Amygdala (tissue), 56 donors: ENCODE measurements at regions not wholly inside any gene's neighbourhood (a gene's known extent, or its start where the extent isn't known, plus 50 kb on each side); places are given as distances from the start of the nearest gene placed in this dataset.

Source experiments
- DNase-seq, 56 donors: peaks; one replicate each; lab custom pipeline; 2025; lab: John Stamatoyannopoulos, UW

DNA sequence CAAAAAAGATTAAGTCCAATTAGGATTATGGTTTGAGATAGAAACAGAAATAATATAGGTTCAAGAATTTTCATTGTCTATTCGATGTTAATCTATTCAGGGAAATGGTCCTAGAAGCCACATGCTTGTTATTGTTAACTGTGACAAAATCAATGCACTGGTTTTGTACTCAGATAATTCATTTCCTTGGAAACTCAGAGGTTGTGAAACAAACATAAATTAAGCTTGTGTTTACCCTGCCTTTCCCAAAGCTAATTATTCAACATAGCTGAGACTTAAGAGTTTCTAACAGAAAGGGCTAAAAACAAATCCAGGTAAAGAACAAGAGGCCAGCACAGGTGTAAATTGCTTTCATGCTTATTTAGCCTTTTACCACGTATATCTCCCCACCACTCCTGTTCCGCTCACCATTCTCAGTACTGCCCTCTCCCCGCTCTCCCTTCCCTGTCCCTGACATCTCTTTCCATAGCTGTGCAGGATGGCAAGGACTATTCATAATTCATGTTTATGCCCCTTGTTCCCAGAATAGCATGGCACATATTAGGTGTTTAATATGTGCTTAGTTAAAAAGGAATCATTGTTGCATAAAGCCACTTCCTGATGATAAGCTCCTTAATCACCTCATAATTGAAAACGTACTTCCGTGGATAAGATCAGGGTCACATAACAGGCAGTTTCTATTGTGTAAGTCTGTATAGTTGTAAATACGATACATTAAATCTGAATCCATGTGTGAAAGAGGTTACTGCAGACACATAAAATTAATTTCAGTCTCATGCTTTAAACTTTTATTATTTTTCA, 131.8 kb upstream of the USP15 start:
- no peak for DNase-seq

DNA sequence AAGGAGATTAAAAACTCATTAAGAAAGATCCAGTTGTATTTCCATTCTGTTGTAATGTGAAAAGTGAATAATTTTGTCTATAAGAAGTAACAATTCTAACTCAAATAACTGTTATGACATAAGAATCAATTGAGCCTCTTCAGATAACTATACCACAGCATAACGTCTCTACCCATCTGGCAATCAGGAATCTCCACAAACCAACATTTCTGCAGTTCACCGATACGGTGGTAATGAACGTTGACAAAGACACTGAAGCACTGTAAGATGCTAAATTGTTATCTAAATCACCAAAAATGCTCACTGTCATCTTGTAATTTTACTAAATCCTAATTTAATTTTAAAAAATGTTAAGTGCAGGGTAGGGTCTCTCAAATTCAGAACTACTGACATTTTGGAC, 130.9 kb upstream of the USP15 start:
- no peak for DNase-seq

DNA sequence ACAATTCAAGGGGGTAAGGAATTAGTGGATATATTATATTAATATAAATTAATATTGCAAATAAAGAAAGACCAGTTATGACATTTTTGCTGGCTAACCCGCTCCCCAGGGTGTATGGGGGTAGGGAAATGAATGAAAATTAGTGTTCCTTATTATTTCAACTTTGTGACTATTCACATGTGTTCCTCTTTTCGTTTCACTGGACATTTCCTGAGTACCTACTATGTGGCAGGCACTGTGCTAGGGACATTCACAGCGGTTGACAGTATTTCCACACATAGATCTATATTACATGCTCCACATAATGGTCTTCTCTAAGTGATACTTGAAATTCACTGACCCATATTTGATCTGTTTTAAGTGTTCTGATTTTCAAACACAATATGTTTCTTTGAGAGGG, 129.8 kb upstream of the USP15 start:
- DNase-seq, result no peak

DNA sequence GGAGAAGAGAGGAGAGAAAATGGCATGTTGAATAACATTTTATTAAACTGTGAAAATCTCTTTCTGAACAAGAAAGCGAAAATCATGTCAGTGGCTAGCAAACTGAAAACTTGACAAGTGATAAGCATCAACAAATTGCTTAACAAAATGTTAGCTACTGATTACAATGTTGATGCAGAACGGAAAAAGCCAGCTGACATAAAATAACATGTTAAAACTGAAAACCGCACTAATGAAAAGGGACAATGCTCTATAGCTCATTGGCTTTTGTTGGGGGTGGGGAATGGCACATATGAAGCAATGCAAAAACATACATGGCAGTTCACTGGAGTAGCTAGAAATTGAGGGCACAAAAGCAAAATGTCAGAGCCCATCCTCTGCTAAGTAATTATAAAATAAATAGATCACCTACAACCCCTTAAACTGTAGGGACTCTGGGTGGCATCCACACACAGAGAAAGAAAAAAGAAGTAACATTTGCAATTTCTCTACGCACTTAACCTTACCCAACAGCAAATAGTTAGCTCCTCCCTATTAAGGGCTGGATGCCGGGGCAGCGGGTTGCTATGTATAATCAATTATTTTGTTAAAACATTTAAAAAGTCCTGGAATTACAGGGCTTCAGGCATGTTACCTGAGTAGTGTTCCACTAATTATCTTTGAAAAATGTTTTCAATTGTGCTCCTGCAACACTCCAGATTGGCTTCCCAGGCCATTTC, 129.2 kb upstream of the USP15 start:
- DNase-seq, result no peak

DNA sequence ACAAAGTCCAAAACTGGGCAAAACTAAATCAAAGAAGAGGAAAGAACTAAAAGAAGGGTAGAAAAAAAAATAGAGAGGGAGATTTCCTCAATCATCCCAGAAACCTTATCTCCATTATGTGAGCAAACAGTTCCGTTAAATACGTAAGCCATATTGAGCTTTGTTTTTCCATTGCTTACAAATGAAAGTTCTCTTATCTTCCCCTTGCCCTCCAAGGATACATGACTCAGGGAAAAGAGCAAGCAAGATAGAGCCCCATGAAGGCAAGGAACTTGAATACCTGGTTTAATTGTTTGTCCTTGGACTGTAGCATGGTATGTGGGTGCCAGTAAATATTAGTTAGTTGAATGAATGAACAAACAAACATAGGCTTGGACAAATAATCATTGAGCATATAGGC, 126.8 kb upstream of the USP15 start:
- no peak for DNase-seq

DNA sequence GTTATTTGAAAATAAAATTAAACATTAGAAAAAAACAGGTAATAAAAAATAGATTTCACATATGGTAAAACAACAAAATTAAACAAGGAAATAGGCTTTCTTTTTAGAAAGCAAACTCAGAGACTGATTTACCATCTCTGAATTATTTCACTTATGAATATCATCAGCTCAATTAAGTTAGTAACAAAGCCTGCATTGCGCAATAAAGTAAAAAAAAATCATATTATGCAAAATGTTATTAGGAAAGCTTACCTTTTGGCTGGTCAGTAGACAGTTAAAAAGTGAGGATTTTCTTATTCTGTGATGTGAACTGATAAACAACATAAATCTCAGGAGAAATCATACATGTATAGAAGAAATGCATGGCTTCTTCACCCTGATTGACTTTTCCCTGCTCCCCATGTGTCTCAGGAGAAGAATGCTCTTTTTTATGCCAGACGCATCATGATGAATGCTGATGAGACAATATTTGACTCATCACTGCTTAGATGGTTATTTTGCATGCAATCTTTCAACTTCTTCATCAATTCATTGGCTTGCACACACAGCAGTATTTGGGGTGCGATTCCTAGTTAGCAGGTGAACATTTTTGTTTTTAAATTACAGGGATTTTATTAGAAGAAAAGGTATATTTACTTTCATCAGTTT, 124.5 kb upstream of the USP15 start:
- no peak for DNase-seq

DNA sequence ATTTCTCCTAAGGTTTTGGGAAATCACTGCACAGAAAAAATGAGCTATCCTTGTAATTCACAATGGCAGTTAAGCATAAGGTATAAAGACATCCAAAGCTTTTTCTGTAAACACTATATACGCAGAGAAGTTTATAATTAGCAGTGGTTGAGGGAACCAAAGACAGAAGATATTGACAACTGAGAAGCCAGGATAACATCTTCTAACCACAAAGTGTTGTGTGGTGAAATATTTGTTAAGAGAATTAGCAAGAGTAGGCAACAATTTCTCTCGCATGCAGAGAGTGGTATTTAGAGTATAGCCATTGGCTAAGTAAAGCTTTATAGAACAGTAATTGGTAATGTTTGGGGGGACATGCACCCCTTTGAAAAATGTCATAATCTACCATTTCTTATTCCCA, 123.7 kb upstream of the USP15 start:
- no peak for DNase-seq

DNA sequence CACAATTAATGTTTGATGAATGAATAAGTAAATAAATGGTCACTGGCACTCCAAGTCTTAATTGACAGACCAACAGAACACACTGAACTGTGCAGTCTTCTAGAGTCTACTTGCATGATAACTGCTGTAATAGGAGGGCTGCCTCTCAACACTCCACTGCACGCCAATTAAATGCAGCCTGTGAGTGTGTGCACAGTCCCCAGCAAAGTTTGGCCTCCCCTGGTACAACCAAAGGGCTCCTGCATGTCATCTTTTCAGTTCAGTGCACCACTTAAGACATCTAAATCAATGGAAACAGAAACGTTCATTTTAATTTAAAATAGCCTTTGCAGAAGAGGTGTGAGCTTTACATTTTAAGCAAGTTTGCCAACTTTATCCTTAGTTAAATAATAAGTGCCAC, 121.7 kb upstream of the USP15 start:
- peak in 1 of 56 donors; percentile 0 for DNase-seq

DNA sequence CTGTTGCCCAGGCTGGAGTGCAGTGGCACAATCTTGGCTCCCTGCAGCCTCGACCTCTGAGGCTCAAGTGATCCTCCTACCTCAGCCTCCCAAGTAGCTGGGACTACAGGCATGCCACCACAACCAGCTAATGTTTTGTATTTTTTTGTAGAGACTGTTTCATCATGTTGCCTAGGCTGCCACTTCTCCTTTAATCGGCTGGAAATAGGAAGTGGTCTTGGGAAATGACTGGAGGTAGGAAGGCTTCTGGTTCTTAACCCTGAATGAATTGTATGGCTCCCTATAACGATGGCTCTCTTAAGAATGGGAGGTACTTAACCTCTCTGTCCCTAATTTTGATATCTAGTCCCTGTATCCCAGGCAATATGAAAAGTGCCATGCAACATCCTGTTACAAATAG, 113.9 kb upstream of the USP15 start:
- DNase-seq, result no peak

DNA sequence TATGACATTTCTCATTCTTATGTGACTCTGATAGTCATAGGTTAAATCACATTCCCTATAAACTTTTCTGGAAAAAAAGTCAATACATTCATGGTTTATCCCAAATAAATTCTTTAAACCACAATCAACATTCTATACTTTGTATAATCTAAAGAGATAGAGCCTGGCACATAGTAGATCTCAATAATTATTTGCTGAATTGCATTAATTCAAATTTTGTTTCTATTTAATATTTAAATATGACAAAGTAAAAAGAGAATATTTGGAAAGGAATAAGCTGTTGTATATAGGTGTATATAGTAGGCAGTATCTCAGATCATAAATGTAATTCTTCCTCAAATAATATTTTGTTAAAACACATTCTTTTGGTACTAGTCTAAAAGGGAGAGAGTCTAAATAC, 102.2 kb upstream of the USP15 start:
- DNase-seq, result no peak

DNA sequence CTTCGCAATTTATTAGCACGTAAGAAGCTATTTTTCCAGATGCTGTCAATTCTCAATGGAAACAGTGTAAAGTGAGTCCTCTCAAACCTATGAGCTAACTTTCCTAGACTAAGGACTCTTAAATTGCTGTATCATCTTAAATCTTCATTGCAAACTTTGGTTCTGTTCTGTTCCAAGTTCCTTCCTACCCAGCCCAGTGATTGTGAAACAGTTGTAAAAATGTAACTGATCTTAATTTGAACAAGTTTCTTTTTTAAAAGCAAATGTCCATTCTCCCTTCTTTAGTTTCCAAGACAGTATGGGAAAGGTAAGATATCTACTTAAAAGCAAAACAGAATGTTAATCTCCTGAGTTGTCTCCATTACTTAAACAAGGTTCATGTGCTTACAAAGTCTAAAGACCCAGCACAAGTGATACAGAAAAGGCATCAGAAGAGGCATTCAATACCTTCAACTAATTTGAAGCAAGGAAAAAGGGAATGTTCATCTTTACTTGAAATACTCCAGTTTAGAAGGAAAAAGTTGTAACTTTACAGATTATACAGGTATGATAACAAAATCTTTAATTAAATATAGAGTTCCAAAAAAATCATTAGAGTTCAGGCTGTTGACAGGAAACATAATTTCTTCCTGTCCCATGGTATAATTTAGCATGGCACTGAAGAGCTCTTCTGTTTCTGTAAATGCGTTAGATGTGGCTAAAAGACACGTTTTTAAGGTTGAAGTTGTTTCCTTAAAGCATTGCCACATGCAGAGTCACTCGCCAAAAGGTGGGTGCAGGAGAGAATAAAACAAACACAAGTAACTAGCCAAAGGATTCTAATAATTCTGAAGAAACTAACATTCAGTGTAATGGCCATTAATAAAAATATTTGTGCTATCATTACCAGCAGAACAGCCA, 101.5 kb upstream of the USP15 start:
- no peak for DNase-seq

DNA sequence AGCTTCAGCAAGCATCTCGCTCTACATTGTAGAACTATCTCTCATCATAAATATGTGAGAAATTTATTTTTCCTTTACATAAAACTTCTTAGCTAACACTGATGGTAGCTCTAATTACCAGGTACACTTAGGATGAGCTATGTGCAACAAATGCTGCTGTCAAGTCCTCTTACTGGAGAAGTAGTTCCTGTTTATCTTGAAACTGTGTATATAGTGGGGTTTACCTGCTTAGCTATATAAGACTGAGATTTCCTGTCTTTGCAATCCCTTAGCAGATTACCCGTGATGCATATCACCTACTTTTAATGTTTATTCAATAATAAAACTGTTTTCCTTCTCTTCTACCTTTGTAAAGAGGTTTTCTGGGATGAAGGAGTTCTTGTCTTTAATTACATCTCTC, 98.0 kb upstream of the USP15 start:
- no peak for DNase-seq

DNA sequence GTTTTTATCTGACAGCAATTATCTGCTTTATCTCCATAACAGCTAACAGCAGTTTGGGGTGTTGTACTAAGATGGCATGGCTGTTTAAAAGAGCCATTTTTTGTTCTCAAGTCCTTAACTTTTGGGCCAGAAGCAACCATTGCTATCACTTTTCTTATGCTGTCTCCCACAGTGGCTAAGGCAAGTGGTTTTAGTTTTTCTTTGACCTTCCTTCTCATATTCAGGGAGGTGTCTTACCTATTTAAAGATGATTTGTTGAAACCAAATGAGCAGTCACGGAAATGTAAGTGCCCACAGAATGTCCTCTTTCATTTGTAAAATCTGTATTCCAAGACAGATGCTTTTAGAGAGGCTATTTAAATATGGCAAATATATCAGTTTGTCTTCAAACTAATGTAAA, 96.8 kb upstream of the USP15 start:
- no peak for DNase-seq

DNA sequence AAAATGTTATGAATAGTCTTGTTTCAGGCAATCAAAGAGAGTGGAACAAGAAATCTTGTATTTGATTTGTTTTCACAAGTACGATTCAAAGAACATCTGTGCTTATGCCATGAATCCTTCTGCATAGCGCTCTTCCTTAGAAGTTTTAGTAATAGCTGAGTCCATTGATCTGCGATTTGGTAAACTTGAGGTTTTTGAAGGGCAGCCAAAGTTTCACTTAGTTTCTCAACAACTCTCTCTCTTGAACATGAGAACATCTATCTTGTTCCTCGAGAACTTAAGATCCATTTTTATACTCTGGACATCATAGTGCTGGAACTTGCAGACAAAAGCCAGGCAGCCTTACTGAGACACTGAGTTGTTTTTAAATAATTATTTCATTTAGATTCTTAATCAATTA, 96.2 kb upstream of the USP15 start:
- DNase-seq, result no peak

DNA sequence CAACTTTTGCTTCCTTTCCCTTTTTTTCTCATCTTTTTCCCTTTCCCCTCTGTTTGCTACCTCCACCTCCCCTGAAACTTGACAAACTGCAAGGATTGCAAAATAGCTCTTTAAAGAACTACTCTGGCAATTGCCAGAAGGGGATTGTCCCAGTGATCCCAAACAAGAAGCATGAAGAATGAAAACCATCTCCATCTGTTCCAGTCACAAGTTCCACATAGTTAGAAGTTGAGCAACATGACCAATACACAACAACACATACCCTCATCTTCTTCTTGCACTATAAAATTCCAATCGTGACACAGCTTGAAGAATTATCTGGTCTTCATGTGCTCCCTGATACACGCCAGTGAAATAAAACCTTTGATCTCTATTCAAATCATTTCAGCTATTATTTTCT, 93.7 kb upstream of the USP15 start:
- no peak for DNase-seq

DNA sequence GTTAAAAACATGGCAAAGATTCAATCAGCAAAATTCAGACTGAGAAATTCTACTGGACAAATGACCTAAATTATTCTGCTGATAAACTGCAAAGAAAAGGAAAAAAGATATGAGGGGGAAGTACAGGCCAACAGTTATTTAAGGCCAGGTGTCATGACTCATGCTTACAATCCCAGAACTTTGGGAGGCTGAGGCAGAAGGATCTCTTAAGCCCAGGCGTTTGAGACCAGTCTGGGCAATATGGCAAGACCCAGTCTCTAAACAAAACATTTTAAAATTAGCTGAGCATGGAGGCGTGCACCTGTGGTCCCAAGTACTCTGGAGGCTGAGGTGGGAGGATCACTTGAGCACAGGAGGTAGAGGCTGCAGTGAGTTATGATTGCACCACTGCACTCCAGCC, 91.8 kb upstream of the USP15 start:
- no peak for DNase-seq

DNA sequence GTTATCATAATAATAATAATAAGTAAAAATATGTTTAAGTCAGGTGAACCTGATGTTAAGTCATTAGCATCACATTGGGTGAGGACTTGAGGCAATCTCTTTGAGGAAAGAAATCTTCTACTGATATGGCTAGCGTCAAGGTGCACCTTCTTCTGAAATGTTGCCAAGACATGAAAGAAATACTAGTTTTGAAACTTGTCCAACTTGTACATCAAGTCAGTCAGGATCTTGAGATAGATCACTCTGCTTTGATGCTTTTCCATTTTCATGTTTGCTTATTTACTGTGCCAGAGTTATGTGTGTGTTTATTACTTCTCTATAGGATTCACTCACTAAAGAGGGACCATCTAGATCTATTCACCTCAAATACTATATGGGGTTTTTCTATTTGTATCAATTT, 90.0 kb upstream of the USP15 start:
- no peak for DNase-seq

DNA sequence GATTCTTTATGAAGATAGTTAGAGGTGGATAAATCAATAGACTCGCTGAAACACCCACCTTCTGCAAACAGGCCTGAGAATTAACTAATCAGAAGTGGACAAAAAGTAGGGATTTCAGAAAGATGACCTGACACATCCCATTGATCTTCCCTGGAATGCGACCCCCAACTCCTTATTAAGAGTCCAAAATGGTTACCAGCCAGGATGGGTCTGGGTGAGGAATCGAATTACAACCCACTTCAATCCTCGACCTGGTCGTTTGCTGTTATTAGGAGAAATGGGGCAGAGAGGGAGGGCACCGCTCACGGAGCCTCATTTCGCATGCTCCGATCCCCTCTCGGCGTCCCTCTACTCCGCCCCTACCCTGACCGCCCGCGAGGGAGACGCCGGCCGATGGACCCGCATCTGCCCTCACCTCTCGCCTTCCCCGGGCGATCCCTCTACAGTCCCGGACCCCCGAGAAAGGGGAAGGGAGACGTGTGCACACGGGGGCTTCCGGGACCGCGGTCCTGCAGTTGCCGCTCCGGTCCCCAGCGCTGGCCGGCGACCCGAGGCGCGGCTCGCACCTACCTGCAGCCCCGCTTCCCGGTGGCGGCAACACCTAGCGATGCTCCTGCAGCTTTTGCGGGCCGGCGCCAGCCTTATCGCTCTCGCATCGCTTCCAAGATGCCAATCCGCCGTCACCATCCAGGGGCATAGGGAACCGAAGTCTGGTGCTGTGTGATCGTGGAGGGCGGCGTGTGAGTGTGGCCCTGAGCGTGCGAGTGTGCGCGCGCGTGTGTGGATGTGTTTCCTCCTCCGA, 69.3 kb upstream of the USP15 start:
- DNase-seq, result peak in 11 of 56 donors; percentile 2 to 47 (median 12)

DNA sequence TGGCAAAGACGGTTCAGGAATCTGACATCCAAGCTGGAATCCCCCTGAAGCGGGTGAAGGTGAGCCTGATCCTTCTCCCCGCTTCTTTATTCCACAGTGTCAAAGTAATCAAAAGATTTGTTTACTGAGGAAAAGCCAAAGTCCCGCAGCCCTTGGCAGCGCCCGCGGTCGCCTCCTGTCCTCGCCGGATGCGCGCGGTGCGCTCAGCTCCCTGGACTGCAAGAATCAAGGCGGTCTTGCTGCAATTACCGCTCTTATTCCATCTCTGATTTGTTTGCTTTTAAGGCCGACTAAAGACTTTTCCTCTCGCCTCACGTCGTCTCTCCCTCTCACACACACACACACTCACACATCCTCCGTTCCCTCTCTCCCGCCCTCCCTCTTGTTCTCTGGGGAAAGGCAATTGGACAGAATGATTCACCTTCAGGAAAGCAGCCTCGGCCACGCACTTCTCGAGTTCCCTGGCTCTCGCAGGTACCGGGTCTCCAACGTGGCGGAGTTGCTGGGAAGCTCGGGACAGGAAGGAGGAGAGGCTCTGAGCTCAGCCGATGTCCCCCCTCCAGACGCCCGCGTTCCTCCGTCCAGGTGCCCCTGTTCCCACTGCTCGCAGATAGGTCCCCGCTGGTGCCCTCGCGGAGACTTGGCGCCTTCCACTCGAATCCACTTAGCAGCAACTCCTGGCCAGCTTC, 68.6 kb upstream of the USP15 start:
- peak in 25 of 56 donors; percentile 6 to 48 (median 32) for DNase-seq
